Gastroesophageal sphincter (tissue), 4 donors: ENCODE measurements at regions not wholly inside any gene's neighbourhood (a gene's known extent, or its start where the extent isn't known, plus 50 kb on each side); places are given as distances from the start of the nearest gene placed in this dataset.
A peak's percentile ranks its signal among the peaks of the same experiment; 100 is the strongest.

Experiments used
- ATAC-seq: fragments of 150-250 bp; one replicate; pipeline ENCODE4 v1.9.1; 2016; ENCODE audit warnings: mild to moderate bottlenecking, moderate library complexity
- H3K27ac ChIP-seq, 4 donors: fragments of 200-600 bp; sonication (generic) in 3 of 4; 1 replicate in 3 of 4; 2 replicates in 1 of 4; pipeline ENCODE4 v1.5.1; 2016 to 2019
- H3K27me3 ChIP-seq: fragments of 200-600 bp; sonication (generic); one replicate; pipeline ENCODE4 v1.5.1; 2019
- H3K36me3 ChIP-seq, 2 donors: fragments of 200-600 bp; sonication (generic); one replicate each; pipeline ENCODE4 v1.5.1; 2019; ENCODE audit warnings: control low read depth in 1 of 2
- H3K4me1 ChIP-seq, 3 donors: fragments of 200-600 bp; sonication (generic); 1 replicate in 2 of 3; 2 replicates in 1 of 3; pipeline ENCODE4 v1.5.1; 2016 to 2019; ENCODE audit warnings: control low read depth in 2 of 3
- H3K4me3 ChIP-seq, 2 donors: fragments of 200-600 bp; sonication (generic); one replicate each; pipeline ENCODE4 v1.5.1; 2019; ENCODE audit warnings: mild to moderate bottlenecking in 1 of 2, moderate library complexity in 1 of 2
- H3K9me3 ChIP-seq, 3 donors: fragments of 200-600 bp; sonication (generic); one replicate each; pipeline ENCODE4 v1.5.1; 2017 to 2019; ENCODE audit warnings: control low read depth in 2 of 3
- EP300 ChIP-seq: sonication (generic); formaldehyde crosslinking; IDR thresholded peaks from one replicate; pipeline ENCODE4 v1.6.1; 2017; ENCODE audit warnings: antibody characterized with exemption, mild to moderate bottlenecking
- POLR2A ChIP-seq, 2 donors: fragments of 450-650 bp; IDR thresholded peaks; one replicate each; pipeline ENCODE4 v1.6.1; 2017; ENCODE audit warnings: antibody characterized with exemption in 2 of 2, mild to moderate bottlenecking in 2 of 2, moderate library complexity in 1 of 2
- POLR2AphosphoS5 ChIP-seq: sonication (generic); formaldehyde crosslinking; IDR thresholded peaks from one replicate; pipeline ENCODE4 v1.6.1; 2017; ENCODE audit warnings: antibody characterized with exemption
- WGBS, 2 donors: methylation state at CpG; one replicate each; pipeline ENCODE4 v1.1.5; 2018; ENCODE audit warnings: low coverage in 1 of 2; 5-methylcytosine and 5-hydroxymethylcytosine counted together
- TF ChIP-seq, protein P1 (sequence below), 4 experiments: fragments of 200-600 bp in 2 of 4; fragments of 450-650 bp in 2 of 4; sonication (generic) in 1 of 4; IDR thresholded peaks; one replicate each; pipeline ENCODE4 v1.5.1; 2017 to 2019; ENCODE audit warnings: antibody characterized with exemption in 4 of 4, mild to moderate bottlenecking in 2 of 4, moderate library complexity in 2 of 4

GRCh38 chr15:96462768-96463750, 132.6 kb downstream of the NR2F2 start:
- Histone ChIP-seq H3K9me3 (no peaks in the 10 kb centered on the region), H3K27ac (no peak overlapping the region), H3K4me1 (no peaks in the 10 kb centered on the region), H3K4me3 (no peak overlapping the region), H3K27me3 (peaks cover 9% of the 10 kb centered on the region), H3K36me3 (no peaks in the 10 kb centered on the region)
- ATAC-seq: no peak
- WGBS, 2 donors: 77 to 85% methylated on average over 16 to 21 of the region's 21 CpGs
- TF ChIP-seq, protein P1, sequence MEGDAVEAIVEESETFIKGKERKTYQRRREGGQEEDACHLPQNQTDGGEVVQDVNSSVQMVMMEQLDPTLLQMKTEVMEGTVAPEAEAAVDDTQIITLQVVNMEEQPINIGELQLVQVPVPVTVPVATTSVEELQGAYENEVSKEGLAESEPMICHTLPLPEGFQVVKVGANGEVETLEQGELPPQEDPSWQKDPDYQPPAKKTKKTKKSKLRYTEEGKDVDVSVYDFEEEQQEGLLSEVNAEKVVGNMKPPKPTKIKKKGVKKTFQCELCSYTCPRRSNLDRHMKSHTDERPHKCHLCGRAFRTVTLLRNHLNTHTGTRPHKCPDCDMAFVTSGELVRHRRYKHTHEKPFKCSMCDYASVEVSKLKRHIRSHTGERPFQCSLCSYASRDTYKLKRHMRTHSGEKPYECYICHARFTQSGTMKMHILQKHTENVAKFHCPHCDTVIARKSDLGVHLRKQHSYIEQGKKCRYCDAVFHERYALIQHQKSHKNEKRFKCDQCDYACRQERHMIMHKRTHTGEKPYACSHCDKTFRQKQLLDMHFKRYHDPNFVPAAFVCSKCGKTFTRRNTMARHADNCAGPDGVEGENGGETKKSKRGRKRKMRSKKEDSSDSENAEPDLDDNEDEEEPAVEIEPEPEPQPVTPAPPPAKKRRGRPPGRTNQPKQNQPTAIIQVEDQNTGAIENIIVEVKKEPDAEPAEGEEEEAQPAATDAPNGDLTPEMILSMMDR (IDR thresholded peaks at IDR 0.05): peak in 2 of 4 experiments; percentile 20 to 38
- no peak for TF ChIP-seq POLR2AphosphoS5

DNA sequence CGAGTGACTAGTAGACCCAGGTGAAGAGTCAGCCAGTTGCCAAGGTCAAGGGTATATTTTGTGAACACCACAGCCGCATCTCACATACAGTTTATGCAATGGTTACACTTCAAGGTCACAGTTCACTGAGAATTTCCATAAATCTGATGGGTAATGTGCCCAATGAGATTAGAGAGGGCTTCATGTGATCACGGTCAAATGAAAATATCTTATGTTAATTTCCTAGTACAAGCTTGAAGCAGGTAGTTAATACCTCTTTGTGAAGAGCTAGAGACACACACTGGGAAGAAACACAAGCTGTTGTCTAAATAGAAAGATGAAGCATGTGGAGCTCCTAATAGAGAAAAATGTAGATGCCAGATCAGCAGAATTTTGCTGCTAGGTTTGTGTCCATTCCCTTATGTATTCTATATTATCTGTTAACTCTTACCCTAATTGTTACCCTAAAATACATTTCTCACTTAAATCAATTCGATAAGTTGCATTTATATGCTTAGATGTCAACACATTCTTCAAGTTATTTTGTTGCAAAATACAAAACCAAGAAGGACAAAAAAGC, 136.0 kb downstream of the NR2F2 start:
- H3K36me3 ChIP-seq: no peaks in the 10 kb centered on the region
- WGBS, 2 donors: 70 to 71% methylated on average over 3 to 4 of the region's 4 CpGs
- peaks cover 23% of the 10 kb centered on the region for H3K27me3 ChIP-seq
- no peaks in the 10 kb centered on the region for H3K4me1 ChIP-seq
- no peak for ATAC-seq
- no peaks in the 10 kb centered on the region for H3K9me3 ChIP-seq
- no peak for TF ChIP-seq POLR2A (IDR thresholded peaks at IDR 0.05)
- TF ChIP-seq, protein P1 (IDR thresholded peaks at IDR 0.05): no peak
- no peak for TF ChIP-seq POLR2AphosphoS5
- TF ChIP-seq EP300: no peak
- H3K27ac ChIP-seq: no peak overlapping the region
- H3K4me3 ChIP-seq: no peak overlapping the region

DNA sequence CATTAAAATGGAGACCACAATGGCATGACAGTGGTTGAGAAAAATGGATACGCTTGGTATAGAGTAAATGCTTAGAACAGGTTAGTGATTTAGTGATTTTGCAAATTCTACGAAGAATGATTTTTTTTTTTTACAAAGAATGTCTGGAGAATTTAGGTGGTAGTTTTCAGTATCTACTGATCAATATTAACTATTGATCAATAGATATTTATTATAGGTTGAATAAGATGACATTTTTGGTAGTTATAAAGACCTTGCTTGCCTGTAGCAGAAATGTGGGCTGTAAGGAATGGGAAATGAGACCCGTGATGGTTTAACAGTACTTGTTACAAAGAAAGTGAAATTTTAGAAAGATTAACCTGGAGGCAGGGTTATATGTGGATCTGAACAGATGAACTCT, 137.5 kb downstream of the NR2F2 start:
- no peak for TF ChIP-seq POLR2AphosphoS5
- TF ChIP-seq, protein P1 (IDR thresholded peaks at IDR 0.05): no peak
- TF ChIP-seq EP300: no peak
- TF ChIP-seq POLR2A (IDR thresholded peaks at IDR 0.05): no peak
- Histone ChIP-seq H3K4me3 (no peak overlapping the region), H3K4me1 (no peaks in the 10 kb centered on the region), H3K27ac (no peak overlapping the region), H3K27me3 (peaks cover 23% of the 10 kb centered on the region), H3K9me3 (no peaks in the 10 kb centered on the region), H3K36me3 (no peaks in the 10 kb centered on the region)
- 85 to 91% methylated on average over 3 of the region's 3 CpGs for WGBS, 2 donors
- no peak for ATAC-seq

DNA sequence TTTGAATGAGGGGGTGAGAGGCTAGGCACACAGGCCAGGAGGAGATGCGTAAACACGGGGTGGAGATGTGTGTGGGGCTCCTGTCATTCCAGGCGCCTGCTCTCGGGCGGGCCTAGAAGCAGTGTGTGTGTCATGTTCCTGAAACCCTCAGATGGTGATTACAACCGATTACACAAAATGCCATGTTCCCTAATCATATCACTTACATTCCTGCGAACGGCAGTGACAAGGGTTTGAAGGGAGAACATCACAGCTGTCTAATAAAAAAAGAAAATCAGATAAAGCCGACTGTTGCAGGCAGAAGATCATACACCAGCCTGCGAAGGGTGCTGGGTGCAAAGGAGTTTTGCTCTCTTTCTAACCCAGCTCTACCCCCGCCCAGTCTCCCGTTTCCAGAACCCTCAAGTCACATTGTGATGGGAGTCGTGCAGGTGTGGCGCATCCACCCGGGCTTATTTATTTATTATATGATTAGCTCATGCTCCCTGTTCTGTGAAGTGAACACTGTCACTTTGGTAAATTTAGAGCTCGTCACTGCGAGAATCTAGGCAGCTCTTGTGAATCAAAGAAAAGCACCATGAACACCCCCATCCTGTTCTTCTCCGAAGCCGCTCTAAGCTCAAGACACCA, 140.3 kb downstream of the NR2F2 start:
- no peak for ATAC-seq
- TF ChIP-seq POLR2AphosphoS5 (no peak), POLR2A (IDR thresholded peaks at IDR 0.05) (no peak), EP300 (no peak)
- TF ChIP-seq, protein P1 (IDR thresholded peaks at IDR 0.05): no peak

More for the DNA sequence above, 140.3 kb downstream of the NR2F2 start:
- 65 to 74% methylated on average over 16 to 17 of the region's 19 CpGs for WGBS, 2 donors
- Histone ChIP-seq H3K27me3 (peaks cover 23% of the 10 kb centered on the region), H3K4me1 (no peaks in the 10 kb centered on the region), H3K27ac (no peak overlapping the region), H3K9me3 (no peaks in the 10 kb centered on the region), H3K36me3 (no peaks in the 10 kb centered on the region), H3K4me3 (no peak overlapping the region)
